NCI-H345 (cell line): ENCODE measurements at regions not wholly inside any gene's neighbourhood (a gene's known extent, or its start where the extent isn't known, plus 50 kb on each side); places are given as distances from the start of the nearest gene placed in this dataset.

ENCODE experiments used
- DNase-seq: peaks from one replicate; lab custom pipeline; 2025; lab: John Stamatoyannopoulos, UW

DNA sequence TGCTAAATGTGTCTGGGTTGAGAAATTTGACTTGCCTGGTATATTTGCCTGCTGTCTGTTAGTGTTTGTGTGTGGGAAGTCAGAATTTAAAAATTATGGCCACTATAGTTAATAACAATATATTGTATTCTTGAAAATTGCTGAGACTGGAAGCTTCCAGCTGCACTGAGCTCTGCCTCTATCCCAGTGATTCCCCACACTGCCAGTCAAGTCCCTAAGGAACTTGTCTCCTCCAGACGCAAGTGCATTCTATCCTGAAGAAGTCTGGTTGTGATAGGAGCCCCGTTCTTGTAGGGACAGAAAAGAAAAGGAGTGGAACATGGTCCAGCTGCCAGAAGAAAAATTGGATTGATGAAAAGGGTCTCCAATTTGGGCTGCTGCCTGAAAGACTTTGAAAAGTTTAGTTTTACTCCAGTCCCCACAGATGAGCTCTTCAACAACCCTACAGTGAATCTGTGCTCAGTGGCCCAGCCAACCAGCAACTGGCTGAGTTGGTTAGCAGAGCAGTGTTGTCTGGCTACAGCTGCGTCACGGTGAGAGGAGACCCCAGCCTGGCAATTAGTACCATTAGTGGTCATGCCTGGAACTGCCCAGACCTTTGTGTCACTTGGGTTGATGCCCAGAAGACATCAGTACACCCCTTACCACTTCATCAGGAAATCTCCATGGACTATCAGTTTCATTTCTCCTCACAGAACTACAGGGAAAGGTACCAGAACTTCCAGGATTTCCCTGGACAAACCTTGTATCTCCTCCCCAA, 183.1 kb upstream of the MCHR2 start:
- DNase-seq = no peak

DNA sequence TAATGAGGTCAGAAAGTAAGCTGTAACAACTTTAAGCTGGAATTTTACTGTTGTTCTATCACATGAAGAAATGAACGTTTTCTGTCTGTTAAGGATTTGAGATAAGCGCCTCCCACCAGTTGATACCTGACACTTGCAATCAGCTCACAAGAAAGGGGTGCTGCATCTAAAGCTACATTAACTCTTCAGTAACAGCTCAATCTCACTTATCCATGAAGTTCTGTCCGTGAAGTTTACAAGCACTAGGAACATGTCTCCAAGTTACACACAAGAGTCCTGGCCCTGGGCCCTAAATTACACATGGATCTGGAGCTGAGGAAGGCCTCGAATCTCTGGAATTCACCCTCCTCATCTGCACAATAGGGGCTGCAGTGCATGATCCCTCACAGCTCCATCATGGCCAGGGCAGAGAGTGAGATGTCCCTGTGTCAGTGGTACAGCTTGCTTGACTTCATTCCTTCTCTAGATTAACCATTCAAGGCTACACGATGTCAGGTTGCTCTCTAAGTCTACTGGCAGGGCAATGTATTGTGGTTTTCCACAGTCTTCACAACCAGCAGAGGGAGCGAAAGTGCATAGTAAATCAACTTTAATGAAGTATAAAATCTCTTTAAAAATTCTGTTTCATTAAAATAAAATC, 182.4 kb upstream of the MCHR2 start:
- DNase-seq = no peak

DNA sequence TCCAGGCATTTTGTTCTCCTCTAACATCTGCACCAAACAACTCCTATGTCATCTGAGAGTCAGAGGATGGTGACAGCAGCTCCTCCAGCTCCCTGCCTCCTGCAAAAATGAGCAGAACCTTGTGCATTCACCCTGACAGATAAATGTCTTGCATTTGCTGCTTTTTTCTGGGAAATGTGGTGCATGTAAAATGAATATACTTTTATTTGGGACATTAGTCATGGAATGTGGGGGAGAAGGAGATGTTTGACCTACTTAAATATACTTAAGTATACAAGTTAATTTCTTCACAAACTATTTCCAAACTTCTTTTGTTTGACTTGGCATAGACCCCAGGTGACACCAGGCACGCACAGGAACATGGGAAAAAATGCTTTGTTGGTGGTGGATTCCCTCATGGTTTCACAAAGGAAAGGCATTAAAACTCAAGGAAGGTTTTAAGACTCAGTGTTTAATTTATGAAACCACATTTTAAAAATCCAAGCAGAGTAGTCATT, 181.8 kb upstream of the MCHR2 start:
- no peak for DNase-seq

- no peak for DNase-seq
Observed at GRCh38 chr6:100173211-100173610, 179.2 kb upstream of the MCHR2 start.

DNA sequence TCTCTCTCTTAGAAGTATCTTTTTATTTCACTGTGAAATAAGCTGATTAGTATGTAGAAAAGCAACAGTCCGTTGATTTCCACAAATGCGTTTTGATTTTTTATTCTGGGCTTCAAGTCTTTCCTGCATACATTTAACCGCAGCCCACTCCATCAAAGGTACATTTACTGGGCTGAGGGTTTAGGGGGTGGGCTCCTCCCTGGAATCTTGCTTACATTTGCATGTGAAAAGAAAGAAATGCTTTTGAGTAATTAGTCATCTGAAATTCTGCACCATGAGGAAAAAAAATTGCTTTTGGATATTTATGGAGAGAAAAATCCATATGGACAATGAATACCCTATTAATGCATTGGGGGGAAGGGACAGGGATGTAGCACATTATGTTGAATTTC, 178.3 kb upstream of the MCHR2 start:
- no peak for DNase-seq

- DNase-seq = no peak
Observed at GRCh38 chr6:100171533-100172321, 177.7 kb upstream of the MCHR2 start.

DNA sequence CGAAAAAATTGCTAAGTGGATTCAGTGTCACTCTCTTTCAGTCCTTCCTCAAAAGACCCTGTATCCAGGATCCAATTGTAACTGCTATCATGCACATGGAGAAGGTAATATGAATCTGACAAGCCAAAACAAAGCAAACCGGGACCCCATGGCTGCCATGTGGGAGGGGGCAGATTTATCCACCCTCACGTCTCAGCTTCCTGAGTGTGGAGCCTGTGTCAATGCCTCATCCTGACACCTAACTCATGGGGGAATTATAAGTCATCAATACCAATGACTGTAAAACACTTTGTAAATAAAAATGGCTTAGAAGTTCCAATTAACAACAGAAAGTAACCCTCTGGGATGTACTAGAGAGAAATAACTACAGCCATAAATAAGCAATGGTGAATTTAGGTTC, 174.1 kb upstream of the MCHR2 start:
- DNase-seq = no peak

DNA sequence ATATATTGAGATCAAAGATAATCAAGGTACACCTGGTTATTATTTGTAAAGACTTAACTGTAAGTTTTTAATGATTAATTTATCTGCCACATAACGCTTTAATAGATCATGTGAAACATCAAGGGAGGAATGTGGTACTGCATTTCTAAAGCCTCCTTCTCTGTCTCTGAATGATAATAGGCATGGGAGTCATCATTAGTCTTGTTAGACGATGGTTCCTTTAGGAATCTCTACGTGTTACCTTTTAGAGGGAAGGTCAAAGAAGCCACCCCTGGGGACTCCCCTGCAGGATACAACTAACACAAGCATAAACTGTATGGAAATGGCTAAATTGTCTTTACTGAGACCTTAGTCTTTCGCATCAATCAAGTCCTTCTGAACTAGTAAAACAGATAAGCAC, 173.6 kb upstream of the MCHR2 start:
- no peak for DNase-seq

DNA sequence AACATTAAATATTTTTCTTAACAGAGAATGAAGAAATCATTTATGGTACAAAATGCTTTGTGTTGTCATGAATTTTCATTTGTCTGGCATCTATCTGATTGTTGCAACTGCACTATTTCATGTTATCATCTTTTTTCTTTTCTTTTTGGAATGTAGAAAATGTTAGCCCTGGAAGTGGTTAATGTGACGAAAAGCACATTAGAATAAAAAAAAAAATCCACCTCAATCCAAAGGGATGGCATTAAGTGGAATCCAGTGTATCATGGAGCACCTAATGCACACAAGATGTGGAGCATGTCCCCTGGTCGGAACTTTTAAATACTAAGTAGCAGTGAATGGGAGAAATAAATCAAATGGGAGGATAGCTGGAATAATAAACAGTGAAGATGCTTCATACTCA, 172.9 kb upstream of the MCHR2 start:
- DNase-seq = no peak

- no peak for DNase-seq
Observed at GRCh38 chr6:100165442-100165841, 171.4 kb upstream of the MCHR2 start.

DNA sequence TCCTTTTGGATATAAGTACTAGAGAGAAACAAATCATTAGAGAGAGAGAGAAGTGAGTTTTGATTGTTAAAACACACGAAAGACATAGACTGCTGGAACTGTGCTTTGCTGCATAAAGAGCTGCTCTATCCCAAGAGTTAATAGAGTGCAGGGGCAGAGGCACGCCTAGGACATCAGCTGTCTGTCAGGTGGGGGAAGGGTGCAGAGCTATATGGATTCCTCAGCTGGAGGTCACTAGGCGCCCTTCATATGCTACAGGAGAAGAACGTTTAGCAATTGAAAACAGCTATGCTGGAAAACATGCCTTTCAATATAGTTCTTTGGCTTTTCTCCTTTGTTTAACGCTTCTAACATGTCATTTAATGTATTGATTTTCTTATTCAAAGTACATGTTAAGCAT, 169.0 kb upstream of the MCHR2 start:
- DNase-seq = no peak

- DNase-seq = no peak
Observed at GRCh38 chr6:100161782-100162365, 167.9 kb upstream of the MCHR2 start.

GRCh38 chr6:100160930-100161329, 166.9 kb upstream of the MCHR2 start:
- DNase-seq = peak; percentile 78

- DNase-seq = no peak
Observed at GRCh38 chr6:100155141-100155540, 161.1 kb upstream of the MCHR2 start.

DNA sequence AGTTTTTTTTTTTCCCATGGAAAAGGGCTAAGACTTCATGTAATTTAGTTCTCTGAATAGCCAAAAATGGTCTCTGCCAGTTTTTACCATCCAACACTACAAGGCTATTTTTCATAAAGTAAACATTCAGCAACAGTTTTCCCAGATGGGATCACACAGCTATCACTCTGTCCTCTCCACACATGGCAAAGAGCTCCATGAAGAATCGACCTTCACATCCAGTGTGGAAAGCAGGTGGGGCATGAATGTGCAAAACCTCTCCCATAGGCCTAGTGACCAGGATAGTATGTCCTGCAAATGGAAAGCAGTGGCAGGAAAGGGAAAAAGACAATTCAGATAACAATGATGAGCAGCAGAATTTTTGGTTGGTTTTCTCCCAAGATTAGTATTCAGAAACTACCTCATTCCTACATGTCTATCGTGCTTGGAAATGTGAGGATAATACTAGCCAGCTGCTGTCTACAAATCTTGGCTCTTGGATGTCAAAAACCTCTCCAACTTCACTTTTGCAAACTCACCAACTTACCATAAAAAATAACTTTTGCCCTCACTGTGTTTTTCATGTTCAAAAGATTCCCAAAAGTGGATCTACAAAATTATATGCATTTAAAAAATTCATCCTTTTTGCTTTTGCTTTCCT, 159.7 kb upstream of the MCHR2 start:
- no peak for DNase-seq

DNA sequence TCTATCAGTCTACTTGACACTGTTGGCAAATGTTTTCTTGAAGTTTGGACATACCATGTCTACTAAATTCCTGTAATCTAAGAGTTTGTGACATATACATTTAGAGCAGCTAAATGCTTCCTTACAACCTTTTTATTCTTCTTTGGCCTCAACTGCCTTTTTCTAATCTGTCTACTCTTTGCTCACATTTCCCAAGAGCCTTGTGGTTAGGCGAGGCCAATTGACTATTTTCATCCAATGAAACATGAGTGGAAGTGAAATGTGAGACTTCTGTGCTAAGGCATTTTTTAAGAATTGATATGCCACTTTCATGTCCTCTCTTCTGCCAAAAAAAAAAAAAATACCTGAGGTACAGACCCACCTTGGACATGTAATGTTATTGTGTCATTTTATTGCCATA, 158.2 kb upstream of the MCHR2 start:
- DNase-seq = no peak

DNA sequence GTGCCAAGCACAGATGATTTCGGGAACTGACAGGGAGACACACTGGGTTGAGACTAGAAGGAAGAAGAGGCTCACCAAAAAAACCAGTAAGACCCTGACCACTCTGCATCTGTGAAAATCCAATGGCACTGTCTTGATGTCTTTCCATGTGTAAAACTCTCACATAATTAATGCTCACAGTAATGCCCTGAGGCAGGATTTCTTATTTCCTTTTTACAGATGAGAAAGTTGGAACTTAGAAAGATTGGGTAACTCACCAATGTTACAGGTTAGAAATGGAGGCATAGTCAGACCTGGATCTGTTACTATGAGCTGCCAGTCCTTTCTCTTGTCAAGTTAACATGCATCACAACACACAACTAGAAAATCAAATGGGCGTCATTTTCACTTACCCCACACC, 151.0 kb upstream of the MCHR2 start:
- no peak for DNase-seq

DNA sequence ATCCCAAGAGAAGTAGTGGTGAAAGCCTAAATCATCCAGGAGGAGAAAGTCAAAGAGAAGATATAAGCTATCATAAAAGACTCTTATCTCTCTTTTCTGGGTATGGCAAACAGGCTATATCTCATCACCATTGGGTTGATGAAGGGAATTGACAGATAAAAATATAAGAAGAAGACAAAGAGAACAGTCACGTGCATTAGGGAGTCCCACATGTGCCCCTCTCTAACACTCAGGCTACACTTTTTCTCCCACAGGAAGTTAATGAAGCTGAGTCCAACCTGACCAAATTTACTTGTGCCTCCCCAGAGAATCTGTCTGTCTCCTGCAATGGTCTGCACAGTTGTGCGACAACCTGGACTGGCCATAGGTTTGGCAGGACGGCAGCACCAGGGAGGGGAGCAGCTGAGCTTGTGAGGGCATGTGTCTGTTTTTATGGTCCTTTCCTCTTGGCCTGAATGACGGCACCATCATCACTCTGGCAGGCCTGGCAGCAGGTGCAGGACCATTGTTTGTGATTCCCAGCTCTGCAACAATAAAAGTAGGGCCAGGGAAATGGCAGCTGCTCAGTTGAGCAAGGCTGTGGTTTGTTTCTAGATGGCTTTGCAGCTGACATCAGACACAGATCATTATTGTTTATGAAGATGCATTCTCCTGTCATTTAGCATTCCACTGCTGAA, 144.5 kb upstream of the MCHR2 start:
- DNase-seq = peak; percentile 46

DNA sequence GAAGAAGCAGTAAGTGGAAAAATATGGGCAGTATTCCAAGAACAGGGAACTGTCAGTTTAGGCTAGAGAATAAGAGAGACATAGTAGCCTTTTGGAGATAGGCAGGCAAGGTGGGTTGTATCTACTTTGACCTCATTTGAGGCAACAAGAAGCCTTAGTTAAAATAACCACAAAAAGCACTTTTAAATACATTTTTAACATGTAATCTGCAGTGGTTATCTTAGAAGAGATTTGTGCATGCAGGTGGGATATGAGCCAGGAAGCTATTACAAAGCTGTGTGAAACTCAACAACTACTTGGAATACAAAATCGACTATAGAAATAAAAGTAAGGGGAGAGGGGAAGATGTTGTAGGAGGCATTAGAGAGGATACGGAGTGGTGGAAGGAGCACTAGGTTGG, 143.7 kb upstream of the MCHR2 start:
- no peak for DNase-seq

DNA sequence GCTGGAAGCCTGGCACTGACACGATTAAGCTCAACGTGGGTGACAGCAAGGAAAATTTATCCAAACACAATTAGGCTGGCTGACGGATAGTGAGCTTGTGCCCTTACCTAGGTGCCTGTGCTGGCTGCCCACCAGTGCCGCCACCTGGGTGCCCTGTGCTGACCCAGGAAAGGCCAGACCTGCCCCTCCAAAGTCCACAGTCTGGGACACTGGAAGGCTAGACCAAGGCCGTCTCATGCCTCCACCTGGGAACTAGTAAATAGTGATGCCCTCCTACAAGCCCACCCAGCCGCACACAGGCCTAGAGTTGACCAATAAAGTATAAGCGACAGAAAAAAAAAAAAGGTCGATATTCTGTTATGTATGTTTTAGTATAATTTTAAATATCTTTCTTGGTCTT, 142.6 kb upstream of the MCHR2 start:
- no peak for DNase-seq

DNA sequence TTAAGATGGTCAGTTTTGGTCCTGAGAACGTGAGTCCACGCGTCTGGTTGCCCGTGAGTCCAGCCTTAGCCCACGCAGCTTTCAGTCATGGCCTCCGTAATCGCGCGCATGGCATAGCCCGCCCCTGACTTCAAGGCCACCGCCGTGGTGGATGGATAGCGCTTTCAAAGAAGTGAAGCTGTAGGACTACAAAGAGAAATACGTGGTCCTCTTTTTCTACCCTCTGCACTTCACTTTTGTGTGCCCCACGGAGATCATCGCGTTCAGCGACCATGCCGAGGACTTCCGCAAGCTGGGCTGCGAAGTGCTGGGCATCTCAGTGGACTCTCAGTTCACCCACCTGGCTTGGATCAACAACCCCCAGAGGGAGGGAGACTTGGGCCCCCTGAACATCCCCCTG, 142.0 kb upstream of the MCHR2 start:
- no peak for DNase-seq

- no peak for DNase-seq
Observed at GRCh38 chr6:100134703-100135102, 140.7 kb upstream of the MCHR2 start.
